ENCODE measurements at regions not wholly inside any gene's neighbourhood (a gene's known extent, or its start where the extent isn't known, plus 50 kb on each side); places are given as distances from the start of the nearest gene placed in this dataset.

DNA sequence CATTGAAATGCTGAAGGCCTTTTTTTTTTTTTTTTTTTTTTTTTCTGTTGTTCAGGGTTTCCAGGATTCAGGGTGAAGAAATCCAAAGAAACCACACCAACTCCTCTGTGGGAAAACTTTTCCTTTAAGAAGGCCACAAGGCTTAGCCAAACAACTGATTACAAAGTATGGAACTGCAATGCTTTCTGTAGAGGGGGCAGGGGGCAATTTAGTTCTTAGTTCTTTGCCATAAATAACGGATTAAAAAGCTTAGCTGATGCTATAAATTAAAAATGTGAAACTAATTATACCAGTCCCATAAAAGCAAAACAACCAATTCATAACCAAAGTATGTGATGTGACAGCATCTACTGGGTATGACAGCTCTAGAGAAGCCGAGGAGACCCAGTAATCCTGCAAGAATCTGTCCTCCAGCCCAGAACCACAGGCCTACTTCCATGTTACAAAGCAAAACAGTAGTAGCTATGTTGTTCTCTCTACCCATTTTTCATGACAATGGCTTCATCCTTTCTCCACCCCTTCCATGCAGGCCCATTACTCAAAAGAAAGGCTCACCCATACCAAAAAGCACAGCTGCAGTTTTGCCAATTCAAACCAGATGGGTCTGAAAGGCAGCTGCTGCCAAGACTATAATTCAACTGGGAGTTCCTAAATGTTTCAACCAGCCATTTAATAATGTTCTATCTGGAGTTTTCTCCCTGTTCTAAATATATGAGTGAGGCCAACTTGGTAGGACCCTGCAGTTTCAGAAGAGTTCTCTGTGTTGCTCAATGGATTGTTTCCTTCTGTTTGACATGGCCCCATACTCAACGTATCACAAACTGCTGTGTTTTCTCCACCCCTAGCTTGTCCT, 167.1 kb upstream of the ZFHX3 start:
- H2BK15ac ChIP-seq (ENCODE audit: low read depth, low read length) = peak overlapping the region; percentile 37; the same call in 2 of the 3 replicates
- H3K4ac ChIP-seq (ENCODE audit: low read depth, low read length) = peak overlapping the region; percentile 90
- H3K36me3 ChIP-seq (ENCODE audit: control insufficient read depth, insufficient read depth, low read length) = no peaks in the 10 kb centered on the region
- H3K4me3 ChIP-seq (ENCODE audit: insufficient read depth, low read depth, low read length) = no peak overlapping the region
- peaks cover 14% of the 10 kb centered on the region for H3K9me1 ChIP-seq (ENCODE audit: insufficient read depth, low read length)
- no peaks in the 10 kb centered on the region for H3K27me3 ChIP-seq (ENCODE audit: control insufficient read depth, insufficient read depth, low read length)
- ChIA-PET CTCF (interaction anchor here (0.8 to 2.7 kb wide), 4 partner anchors 11 to 382 kb away, joined by 3 to 9 read pairs (median 4); no protein-coding TSS in a partner anchor), POLR2A (ENCODE audit: unreplicated experiment) (interaction anchor here (0.6 to 1.4 kb wide), 2 partner anchors 13 to 144 kb away, joined by 3 to 20 read pairs; no protein-coding TSS in a partner anchor)
- H2AFZ ChIP-seq (replicated peaks; ENCODE audit: low read length, poor library complexity) = peak overlapping the region; percentile 82
- H2AK9ac ChIP-seq (replicated peaks; ENCODE audit: low read depth, low read length, poor library complexity) = peak overlapping the region; percentile 25
- H4K91ac ChIP-seq (ENCODE audit: insufficient read depth, low read depth, low read length) = peak overlapping the region; percentile 77
- peak overlapping the region; percentile 84 for H2BK20ac ChIP-seq (ENCODE audit: low read depth, low read length)
- peak overlapping the region; percentile 69 for H2AK5ac ChIP-seq (ENCODE audit: low read depth, low read length)
- peak overlapping the region; percentile 81; the same call in 1 of the 2 replicates for H3K18ac ChIP-seq (ENCODE audit: low read depth, low read length)
- intact Hi-C loops (cut with micrococcal nuclease) = no loop called here
- H4K8ac ChIP-seq (ENCODE audit: low read depth in 2 of 2, low read length in 2 of 2) = peak overlapping the region; percentile 4 to 78; a peak in 3 of 4 replicates
- H4K20me1 ChIP-seq (ENCODE audit: insufficient read depth, low read length) = no peaks in the 10 kb centered on the region
- peak overlapping the region; percentile 16; the same call in 1 of the 2 replicates for H3K56ac ChIP-seq (ENCODE audit: extremely low read depth, insufficient read depth, low read length)
- BruUV-seq (replicated peaks) = no TSS peak
- H3K9ac ChIP-seq (ENCODE audit: low read depth, low read length) = no peak overlapping the region
- H3K27ac ChIP-seq (ENCODE audit: insufficient read depth, low read length) = peak overlapping the region; percentile 85; the same call in 1 of the 2 replicates
- H2BK5ac ChIP-seq (ENCODE audit: low read depth, low read length, poor library complexity, severe bottlenecking) = peak overlapping the region; percentile 100
- peak; percentile 83 for ATAC-seq (ENCODE audit: low read depth)
- WGBS, 2 experiments (ENCODE audit: extremely low coverage in 2 of 2, insufficient read length in 1 of 2) = no CpG with 5 or more reads among the region's 3 CpGs
- in situ Hi-C loops (cut with MboI; ENCODE audit: low sequenced_read_pairs) = no loop called here
- peaks cover 19% of the 10 kb centered on the region for H3K4me1 ChIP-seq (ENCODE audit: control insufficient read depth, insufficient read depth, low read length)
- H2BK120ac ChIP-seq (ENCODE audit: low read depth, low read length) = peak overlapping the region; percentile 81
- no peaks in the 10 kb centered on the region for H3K79me1 ChIP-seq (ENCODE audit: low read depth in 1 of 2, low read length in 2 of 2)
- H3K9me3 ChIP-seq (ENCODE audit: control insufficient read depth, insufficient read depth, low read length) = peaks cover 3% of the 10 kb centered on the region
- H3K14ac ChIP-seq (replicated peaks; ENCODE audit: low read depth, low read length) = peak overlapping the region; percentile 92
- peak overlapping the region; percentile 44; the same call in 1 of the 2 replicates for H3K4me2 ChIP-seq (ENCODE audit: low read depth, low read length)
- no peak overlapping the region; the same call in 1 of the 2 replicates for H4K5ac ChIP-seq (ENCODE audit: low read depth, low read length)
- dilution Hi-C loops (cut with HindIII; ENCODE audit: low sequenced_read_pairs, unreplicated experiment) = no loop called here
- DNase-seq = peak; percentile 93
- H3K23ac ChIP-seq (ENCODE audit: low read depth, low read length) = peak overlapping the region; percentile 35
- TF ChIP-seq POLR2A (IDR thresholded peaks at IDR 0.05; ENCODE audit: low read depth, low read length) (no peak), CEBPB (IDR thresholded peaks at IDR 0.05; ENCODE audit: low read depth, low read length) (0 out of 2 replicates have a peak, but pooled peaks have one; percentile 3), BHLHE40 (IDR thresholded peaks at IDR 0.05; ENCODE audit: low read depth, low read length) (peak; percentile 3; the same call in 1 of the 2 replicates), FOS (IDR thresholded peaks at IDR 0.05; ENCODE audit: low read depth, low read length) (peak; percentile 52; the same call in 1 of the 2 replicates)
